WERI-Rb-1 (cell line): ENCODE measurements at regions not wholly inside any gene's neighbourhood (a gene's known extent, or its start where the extent isn't known, plus 50 kb on each side); places are given as distances from the start of the nearest gene placed in this dataset.
A peak's percentile ranks its signal among the peaks of the same experiment; 100 is the strongest.

Experiments used
- DNase-seq: peaks from one replicate; pipeline ENCODE4 v3.0.0-alpha.2; 2020
- H3K27ac ChIP-seq: fragments of 250-450 bp; sonication (Bioruptor Pico); 2 replicates; pipeline ENCODE4 v1.5.1; 2020; ENCODE audit warnings: mild to moderate bottlenecking, moderate library complexity
- H3K27me3 ChIP-seq: fragments of 250-450 bp; sonication (Bioruptor Pico); 2 replicates; pipeline ENCODE4 v1.5.1; 2021; ENCODE audit warnings: mild to moderate bottlenecking, low read depth, moderate library complexity; ENCODE audit not compliant: insufficient read depth, severe bottlenecking
- H3K36me3 ChIP-seq: fragments of 250-450 bp; sonication (Bioruptor Pico); 2 replicates; pipeline ENCODE4 v1.5.1; 2020; ENCODE audit warnings: mild to moderate bottlenecking, moderate library complexity
- H3K4me3 ChIP-seq: 2 replicates; pipeline ENCODE4 v1.5.1; 2011; ENCODE audit warnings: low read depth, mild to moderate bottlenecking, control low read depth, low read length
- H3K9me3 ChIP-seq: fragments of 250-450 bp; sonication (Bioruptor Pico); 2 replicates; pipeline ENCODE4 v1.5.1; 2021; ENCODE audit warnings: mild to moderate bottlenecking, moderate library complexity; ENCODE audit not compliant: severe bottlenecking
- TF ChIP-seq, protein P1 (sequence below): IDR thresholded peaks from 2 replicates; pipeline ENCODE4 v1.5.1; 2011; ENCODE audit warnings: low read depth, mild to moderate bottlenecking, control low read depth, inconsistent platforms, low read length

DNA sequence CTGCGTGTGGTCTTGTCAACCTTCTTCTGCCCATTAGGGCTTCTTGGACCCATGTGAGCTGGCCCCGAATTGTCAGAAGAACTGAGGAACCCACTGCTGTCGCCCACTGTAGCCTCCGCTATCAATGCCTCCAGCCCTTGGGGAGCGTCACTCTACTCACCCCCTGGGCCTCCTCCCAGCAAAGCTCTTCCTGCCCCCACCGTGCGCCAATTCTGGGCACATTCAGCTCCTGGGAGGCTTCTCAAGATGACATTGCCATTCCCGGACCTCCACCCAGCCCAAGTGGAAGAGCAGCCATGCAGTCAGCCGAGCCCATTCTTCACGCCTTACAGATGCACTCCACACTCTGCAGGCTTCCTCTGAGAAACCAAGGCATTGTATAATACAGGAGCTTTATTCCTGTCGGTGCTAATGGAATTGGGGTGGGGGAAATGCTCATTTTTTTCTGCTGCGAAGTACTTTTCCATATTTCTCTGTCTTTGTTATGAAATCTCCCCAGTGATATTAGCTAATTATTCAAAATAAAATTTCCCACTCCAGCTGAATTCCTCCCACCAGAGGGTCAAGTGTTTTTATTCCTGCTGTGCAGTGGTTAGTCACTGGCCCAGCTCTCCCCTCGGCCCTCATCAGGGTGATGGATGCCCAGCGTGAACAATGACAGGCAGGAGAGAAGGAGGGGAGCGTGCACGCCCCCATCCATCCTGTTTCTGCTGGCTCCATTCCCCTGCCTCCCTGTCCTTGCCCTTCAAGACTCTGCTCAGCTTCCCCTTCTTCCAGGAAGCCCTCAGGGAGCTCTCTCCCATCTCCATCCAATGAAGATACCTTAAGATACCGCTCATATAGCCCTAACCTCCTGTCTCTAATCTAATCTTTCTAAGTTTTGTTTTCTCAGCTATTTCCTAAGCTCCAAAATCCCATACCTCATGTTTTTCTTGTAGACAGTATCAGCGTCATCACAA is 87.7 kb downstream of the C16orf95 start:
- Histone ChIP-seq H3K27ac (no peak overlapping the region), H3K27me3 (no peaks in the 10 kb centered on the region), H3K36me3 (no peaks in the 10 kb centered on the region), H3K4me3 (no peak overlapping the region), H3K9me3 (no peaks in the 10 kb centered on the region)
- DNase-seq: no peak
- TF ChIP-seq, protein P1, sequence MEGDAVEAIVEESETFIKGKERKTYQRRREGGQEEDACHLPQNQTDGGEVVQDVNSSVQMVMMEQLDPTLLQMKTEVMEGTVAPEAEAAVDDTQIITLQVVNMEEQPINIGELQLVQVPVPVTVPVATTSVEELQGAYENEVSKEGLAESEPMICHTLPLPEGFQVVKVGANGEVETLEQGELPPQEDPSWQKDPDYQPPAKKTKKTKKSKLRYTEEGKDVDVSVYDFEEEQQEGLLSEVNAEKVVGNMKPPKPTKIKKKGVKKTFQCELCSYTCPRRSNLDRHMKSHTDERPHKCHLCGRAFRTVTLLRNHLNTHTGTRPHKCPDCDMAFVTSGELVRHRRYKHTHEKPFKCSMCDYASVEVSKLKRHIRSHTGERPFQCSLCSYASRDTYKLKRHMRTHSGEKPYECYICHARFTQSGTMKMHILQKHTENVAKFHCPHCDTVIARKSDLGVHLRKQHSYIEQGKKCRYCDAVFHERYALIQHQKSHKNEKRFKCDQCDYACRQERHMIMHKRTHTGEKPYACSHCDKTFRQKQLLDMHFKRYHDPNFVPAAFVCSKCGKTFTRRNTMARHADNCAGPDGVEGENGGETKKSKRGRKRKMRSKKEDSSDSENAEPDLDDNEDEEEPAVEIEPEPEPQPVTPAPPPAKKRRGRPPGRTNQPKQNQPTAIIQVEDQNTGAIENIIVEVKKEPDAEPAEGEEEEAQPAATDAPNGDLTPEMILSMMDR: no peak

- Histone ChIP-seq H3K27ac (no peak overlapping the region), H3K27me3 (no peaks in the 10 kb centered on the region), H3K36me3 (no peaks in the 10 kb centered on the region), H3K4me3 (no peak overlapping the region), H3K9me3 (no peaks in the 10 kb centered on the region)
- no peak for DNase-seq
- TF ChIP-seq, protein P1: no peak
These were observed 86.6 kb downstream of the C16orf95 start for GRCh38 chr16:87230571-87230970.

GRCh38 chr16:87231295-87231694 is 85.9 kb downstream of the C16orf95 start:
- H3K27me3 ChIP-seq: no peaks in the 10 kb centered on the region
- H3K36me3 ChIP-seq: no peaks in the 10 kb centered on the region
- TF ChIP-seq, protein P1: no peak
- H3K27ac ChIP-seq: no peak overlapping the region
- H3K4me3 ChIP-seq: no peak overlapping the region
- H3K9me3 ChIP-seq: no peaks in the 10 kb centered on the region
- no peak for DNase-seq

GRCh38 chr16:87231911-87232310 is 85.3 kb downstream of the C16orf95 start:
- TF ChIP-seq, protein P1: no peak
- DNase-seq: no peak

DNA sequence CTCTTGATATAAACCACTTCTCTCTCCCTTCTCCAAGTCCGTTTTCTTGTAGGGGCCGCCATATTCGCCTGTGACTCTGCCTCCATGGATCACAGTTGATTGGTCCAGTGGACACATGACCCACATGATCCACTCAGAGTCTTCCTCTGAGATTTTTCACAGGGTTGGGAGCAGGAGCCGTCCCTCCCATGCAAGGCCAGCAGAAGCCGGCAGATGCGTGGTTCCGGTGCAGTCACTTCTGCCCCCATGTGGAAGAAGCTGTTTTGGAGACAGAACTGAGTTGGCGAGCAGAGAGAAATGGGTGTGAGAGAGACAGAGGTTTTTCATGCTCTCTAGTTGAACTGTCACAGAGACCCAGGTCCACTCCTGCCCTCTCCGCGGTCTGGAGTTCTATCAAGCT is 83.3 kb downstream of the C16orf95 start:
- TF ChIP-seq, protein P1: no peak
- Histone ChIP-seq H3K27ac (no peak overlapping the region), H3K9me3 (no peaks in the 10 kb centered on the region), H3K27me3 (no peaks in the 10 kb centered on the region), H3K36me3 (no peaks in the 10 kb centered on the region), H3K4me3 (no peak overlapping the region)
- peak; percentile 9 for DNase-seq

More at GRCh38 chr16:87231911-87232310, 85.3 kb downstream of the C16orf95 start:
- no peak overlapping the region for H3K4me3 ChIP-seq
- no peaks in the 10 kb centered on the region for H3K9me3 ChIP-seq
- H3K27ac ChIP-seq: no peak overlapping the region
- no peaks in the 10 kb centered on the region for H3K27me3 ChIP-seq
- H3K36me3 ChIP-seq: no peaks in the 10 kb centered on the region
